ENCODE measurements at regions not wholly inside any gene's neighbourhood (a gene's known extent, or its start where the extent isn't known, plus 50 kb on each side); places are given as distances from the start of the nearest gene placed in this dataset.
A peak's percentile ranks its signal among the peaks of the same experiment; 100 is the strongest.
"Not testable (repeated sequence)": the region's sequence is repeated elsewhere in the genome, so short reads cannot be mapped to it uniquely, and the experiment has no call there.

- no peaks in the 10 kb centered on the region for H3K36me3 Mint-ChIP-seq
- Histone ChIP-seq H3K27ac (ENCODE audit: low read depth, low read length) (no peak overlapping the region), H3K9me3 (ENCODE audit: control insufficient read depth in 1 of 2, low read length in 2 of 2) (no peaks in the 10 kb centered on the region), H3K36me3 (ENCODE audit: insufficient read depth, low read length) (no peaks in the 10 kb centered on the region), H3K4me1 (ENCODE audit: insufficient read depth, low read length) (no peaks in the 10 kb centered on the region), H3K27me3 (ENCODE audit: insufficient read depth, low read length) (no peaks in the 10 kb centered on the region), H3K4me3 (ENCODE audit: low read length in 2 of 2) (no peak overlapping the region)
- ChIA-PET POLR2A (ENCODE audit: partially characterized antibody) (no interaction called here), CTCF (ENCODE audit: partially characterized antibody) (interaction anchor here (1.2 kb wide), 1 partner anchor 23 kb away, joined by 3 read pairs; no protein-coding TSS in a partner anchor)
- intact Hi-C loops (cut with micrococcal nuclease), result no loop called here
- H3K27me3 Mint-ChIP-seq, result no peaks in the 10 kb centered on the region
- H3K9me3 Mint-ChIP-seq, result no peaks in the 10 kb centered on the region
- no peak overlapping the region for H3K27ac Mint-ChIP-seq
- H3K4me1 Mint-ChIP-seq, result no peaks in the 10 kb centered on the region
- H3K4me3 Mint-ChIP-seq, result no peak overlapping the region
- no peak for DNase-seq
Measured at GRCh38 chr10:80025281-80025680, 53.2 kb upstream of the TMEM254 start.

- intact Hi-C loops (cut with micrococcal nuclease); CTCF ChIA-PET (ENCODE audit: partially characterized antibody); H3K4me3 ChIP-seq (ENCODE audit: low read length in 2 of 2); H3K36me3 ChIP-seq (ENCODE audit: insufficient read depth, low read length); H3K27me3 ChIP-seq (ENCODE audit: insufficient read depth, low read length); H3K27ac ChIP-seq (ENCODE audit: low read depth, low read length); H3K4me1 Mint-ChIP-seq; DNase-seq; H3K9me3 ChIP-seq (ENCODE audit: control insufficient read depth in 1 of 2, low read length in 2 of 2); H3K27ac Mint-ChIP-seq; H3K4me3 Mint-ChIP-seq; H3K36me3 Mint-ChIP-seq; H3K27me3 Mint-ChIP-seq; H3K9me3 Mint-ChIP-seq; H3K4me1 ChIP-seq (ENCODE audit: insufficient read depth, low read length); POLR2A ChIA-PET (ENCODE audit: partially characterized antibody): not testable (repeated sequence)
Measured at GRCh38 chr10:80022408-80023001, 56.0 kb upstream of the TMEM254 start.

GRCh38 chr10:80018406-80018984, 60.0 kb upstream of the TMEM254 start:
- CTCF ChIA-PET (ENCODE audit: partially characterized antibody); POLR2A ChIA-PET (ENCODE audit: partially characterized antibody); H3K36me3 Mint-ChIP-seq: not testable (repeated sequence)

GRCh38 chr10:80017186-80017585, 61.3 kb upstream of the TMEM254 start:
- H3K9me3 ChIP-seq (ENCODE audit: control insufficient read depth in 1 of 2, low read length in 2 of 2); H3K27me3 ChIP-seq (ENCODE audit: insufficient read depth, low read length); H3K27me3 Mint-ChIP-seq; H3K4me1 Mint-ChIP-seq; POLR2A ChIA-PET (ENCODE audit: partially characterized antibody); H3K4me1 ChIP-seq (ENCODE audit: insufficient read depth, low read length); H3K27ac Mint-ChIP-seq; DNase-seq; CTCF ChIA-PET (ENCODE audit: partially characterized antibody); H3K36me3 ChIP-seq (ENCODE audit: insufficient read depth, low read length); H3K4me3 ChIP-seq (ENCODE audit: low read length in 2 of 2); H3K27ac ChIP-seq (ENCODE audit: low read depth, low read length); intact Hi-C loops (cut with micrococcal nuclease); H3K36me3 Mint-ChIP-seq; H3K9me3 Mint-ChIP-seq; H3K4me3 Mint-ChIP-seq: not testable (repeated sequence)

More at GRCh38 chr10:80018406-80018984, 60.0 kb upstream of the TMEM254 start:
- H3K27ac ChIP-seq (ENCODE audit: low read depth, low read length); H3K4me3 ChIP-seq (ENCODE audit: low read length in 2 of 2); H3K36me3 ChIP-seq (ENCODE audit: insufficient read depth, low read length); H3K27me3 Mint-ChIP-seq; intact Hi-C loops (cut with micrococcal nuclease); DNase-seq; H3K9me3 ChIP-seq (ENCODE audit: control insufficient read depth in 1 of 2, low read length in 2 of 2); H3K4me1 ChIP-seq (ENCODE audit: insufficient read depth, low read length); H3K27me3 ChIP-seq (ENCODE audit: insufficient read depth, low read length); H3K27ac Mint-ChIP-seq; H3K4me1 Mint-ChIP-seq; H3K9me3 Mint-ChIP-seq; H3K4me3 Mint-ChIP-seq: not testable (repeated sequence)

- no peaks in the 10 kb centered on the region for H3K4me1 Mint-ChIP-seq
- ChIA-PET POLR2A (ENCODE audit: partially characterized antibody) (no interaction called here), CTCF (ENCODE audit: partially characterized antibody) (no interaction called here)
Measured at GRCh38 chr10:80015911-80016830, 62.3 kb upstream of the TMEM254 start.

GRCh38 chr10:80013139-80013538, 64.2 kb upstream of the SFTPD start:
- DNase-seq; H3K4me1 ChIP-seq (ENCODE audit: insufficient read depth, low read length); intact Hi-C loops (cut with micrococcal nuclease); H3K9me3 Mint-ChIP-seq; H3K36me3 ChIP-seq (ENCODE audit: insufficient read depth, low read length); CTCF ChIA-PET (ENCODE audit: partially characterized antibody); H3K4me3 Mint-ChIP-seq; H3K4me1 Mint-ChIP-seq; H3K4me3 ChIP-seq (ENCODE audit: low read length in 2 of 2); H3K9me3 ChIP-seq (ENCODE audit: control insufficient read depth in 1 of 2, low read length in 2 of 2); POLR2A ChIA-PET (ENCODE audit: partially characterized antibody); H3K27ac ChIP-seq (ENCODE audit: low read depth, low read length); H3K27me3 ChIP-seq (ENCODE audit: insufficient read depth, low read length); H3K27ac Mint-ChIP-seq; H3K36me3 Mint-ChIP-seq; H3K27me3 Mint-ChIP-seq: not testable (repeated sequence)

More at GRCh38 chr10:80015911-80016830, 62.3 kb upstream of the TMEM254 start:
- Histone ChIP-seq H3K4me1 (ENCODE audit: insufficient read depth, low read length) (no peaks in the 10 kb centered on the region), H3K4me3 (ENCODE audit: low read length in 2 of 2) (no peak overlapping the region), H3K27me3 (ENCODE audit: insufficient read depth, low read length) (no peaks in the 10 kb centered on the region), H3K36me3 (ENCODE audit: insufficient read depth, low read length) (no peaks in the 10 kb centered on the region), H3K27ac (ENCODE audit: low read depth, low read length) (no peak overlapping the region), H3K9me3 (ENCODE audit: control insufficient read depth in 1 of 2, low read length in 2 of 2) (no peaks in the 10 kb centered on the region)
- Mint-ChIP-seq H3K27me3 (peaks cover 2 to 5% of the 10 kb centered on the region in 2 donors), H3K4me3 (no peak overlapping the region), H3K27ac (peak overlapping the region in 1 of 7 donors; percentile 11), H3K36me3 (no peaks in the 10 kb centered on the region), H3K9me3 (no peaks in the 10 kb centered on the region)
- intact Hi-C loops (cut with micrococcal nuclease), result no loop called here
- DNase-seq, result no peak

- H3K4me1 Mint-ChIP-seq; H3K4me3 Mint-ChIP-seq; H3K9me3 ChIP-seq (ENCODE audit: control insufficient read depth in 1 of 2, low read length in 2 of 2); H3K36me3 ChIP-seq (ENCODE audit: insufficient read depth, low read length); H3K27me3 ChIP-seq (ENCODE audit: insufficient read depth, low read length); H3K27me3 Mint-ChIP-seq; H3K9me3 Mint-ChIP-seq; intact Hi-C loops (cut with micrococcal nuclease); H3K27ac Mint-ChIP-seq; H3K36me3 Mint-ChIP-seq; POLR2A ChIA-PET (ENCODE audit: partially characterized antibody); H3K4me1 ChIP-seq (ENCODE audit: insufficient read depth, low read length); H3K27ac ChIP-seq (ENCODE audit: low read depth, low read length); H3K4me3 ChIP-seq (ENCODE audit: low read length in 2 of 2); DNase-seq; CTCF ChIA-PET (ENCODE audit: partially characterized antibody): not testable (repeated sequence)
Measured at GRCh38 chr10:80011144-80011543, 62.2 kb upstream of the SFTPD start.
